ENCODE measurements at regions not wholly inside any gene's neighbourhood (a gene's known extent, or its start where the extent isn't known, plus 50 kb on each side); places are given as distances from the start of the nearest gene placed in this dataset.
"Not testable (repeated sequence)": the region's sequence is repeated elsewhere in the genome, so short reads cannot be mapped to it uniquely, and the experiment has no call there.

- TF ChIP-seq CTCF (IDR thresholded peaks at IDR 0.05); EZH2 (IDR thresholded peaks at IDR 0.05; ENCODE audit: borderline replicate concordance, insufficient read depth, low read depth, low read length, poor library complexity, severe bottlenecking): not testable (repeated sequence)
Measured at GRCh38 chrX:36904561-36904960, 103.6 kb upstream of the FAM47C start.

Data from B cell (primary cell).